Vagina (tissue), 2 donors: ENCODE measurements at regions not wholly inside any gene's neighbourhood (a gene's known extent, or its start where the extent isn't known, plus 50 kb on each side); places are given as distances from the start of the nearest gene placed in this dataset.

Experiments used
- DNase-seq, 2 donors: peaks; one replicate each; pipeline ENCODE4 v3.0.0-alpha.2; 2017; ENCODE audit errors: extremely low spot score in 2 of 2
- H3K27ac ChIP-seq: fragments of 200-600 bp; sonication (generic); one replicate; pipeline ENCODE4 v1.5.1; 2019
- H3K27me3 ChIP-seq: fragments of 200-600 bp; sonication (generic); one replicate; pipeline ENCODE4 v1.5.1; 2019
- H3K36me3 ChIP-seq, 2 donors: fragments of 200-600 bp; sonication (generic); one replicate each; pipeline ENCODE4 v1.5.1; 2017 to 2019
- H3K4me1 ChIP-seq: fragments of 200-600 bp; sonication (generic); one replicate; pipeline ENCODE4 v1.5.1; 2019
- H3K4me3 ChIP-seq, 2 donors: fragments of 200-600 bp; sonication (generic); 1 replicate in 1 of 2; 2 replicates in 1 of 2; pipeline ENCODE4 v1.5.1; 2016 to 2019
- H3K9me3 ChIP-seq: fragments of 200-600 bp; sonication (generic); one replicate; pipeline ENCODE4 v1.5.1; 2019
- POLR2A ChIP-seq, 2 donors: fragments of 450-650 bp; IDR thresholded peaks; one replicate each; pipeline ENCODE4 v1.6.1; 2017; ENCODE audit warnings: antibody characterized with exemption in 2 of 2, mild to moderate bottlenecking in 2 of 2, moderate library complexity in 2 of 2
- POLR2AphosphoS5 ChIP-seq, 2 donors: sonication (generic); formaldehyde crosslinking; IDR thresholded peaks; one replicate each; pipeline ENCODE4 v1.9.0; 2017; ENCODE audit warnings: antibody characterized with exemption in 2 of 2, mild to moderate bottlenecking in 2 of 2, low read depth in 1 of 2; ENCODE audit not compliant: insufficient read depth in 1 of 2
- intact Hi-C: fragments of 100-400 bp; cut with DNase I; formaldehyde crosslinking; loops from one replicate; pipeline ENCODE4 v1.15.1; 2023
- TF ChIP-seq, protein P1 (sequence below), 3 experiments: fragments of 450-650 bp in 2 of 3; fragments of 200-600 bp in 1 of 3; sonication (generic) in 1 of 3; IDR thresholded peaks; one replicate each; pipeline ENCODE4 v1.5.1; 2017 to 2019; ENCODE audit warnings: antibody characterized with exemption in 3 of 3, mild to moderate bottlenecking in 2 of 3, moderate library complexity in 2 of 3

DNA sequence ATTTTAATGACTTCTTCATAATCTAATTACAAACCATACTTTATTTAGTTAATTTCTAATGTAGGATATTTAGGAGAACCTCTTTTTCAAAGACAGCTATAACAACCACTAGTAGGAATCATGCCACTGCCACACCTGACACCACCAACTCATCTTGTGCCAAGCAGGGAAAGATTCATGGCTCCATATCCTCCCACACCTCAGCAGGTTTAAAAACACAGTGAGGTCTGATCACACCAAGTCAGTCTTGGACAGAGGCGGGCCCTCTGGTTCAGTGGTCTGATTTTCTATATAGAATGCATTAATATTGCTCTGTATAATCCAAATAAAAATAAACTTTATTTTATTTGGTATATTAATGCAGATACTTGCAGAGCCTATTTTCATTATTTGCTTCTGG lies 227.7 kb upstream of the TTC29 start:
- H3K27ac ChIP-seq: no peak overlapping the region
- no peaks in the 10 kb centered on the region for H3K27me3 ChIP-seq
- H3K4me1 ChIP-seq: no peaks in the 10 kb centered on the region
- H3K36me3 ChIP-seq: no peaks in the 10 kb centered on the region
- no peak overlapping the region for H3K4me3 ChIP-seq
- intact Hi-C loops: no loop called here
- DNase-seq: no peak
- TF ChIP-seq POLR2AphosphoS5 (IDR thresholded peaks at IDR 0.05; ENCODE audit: insufficient read depth in 1 of 2, low read depth in 1 of 2): no peak
- no peak for TF ChIP-seq POLR2A (IDR thresholded peaks at IDR 0.05)
- TF ChIP-seq, protein P1, sequence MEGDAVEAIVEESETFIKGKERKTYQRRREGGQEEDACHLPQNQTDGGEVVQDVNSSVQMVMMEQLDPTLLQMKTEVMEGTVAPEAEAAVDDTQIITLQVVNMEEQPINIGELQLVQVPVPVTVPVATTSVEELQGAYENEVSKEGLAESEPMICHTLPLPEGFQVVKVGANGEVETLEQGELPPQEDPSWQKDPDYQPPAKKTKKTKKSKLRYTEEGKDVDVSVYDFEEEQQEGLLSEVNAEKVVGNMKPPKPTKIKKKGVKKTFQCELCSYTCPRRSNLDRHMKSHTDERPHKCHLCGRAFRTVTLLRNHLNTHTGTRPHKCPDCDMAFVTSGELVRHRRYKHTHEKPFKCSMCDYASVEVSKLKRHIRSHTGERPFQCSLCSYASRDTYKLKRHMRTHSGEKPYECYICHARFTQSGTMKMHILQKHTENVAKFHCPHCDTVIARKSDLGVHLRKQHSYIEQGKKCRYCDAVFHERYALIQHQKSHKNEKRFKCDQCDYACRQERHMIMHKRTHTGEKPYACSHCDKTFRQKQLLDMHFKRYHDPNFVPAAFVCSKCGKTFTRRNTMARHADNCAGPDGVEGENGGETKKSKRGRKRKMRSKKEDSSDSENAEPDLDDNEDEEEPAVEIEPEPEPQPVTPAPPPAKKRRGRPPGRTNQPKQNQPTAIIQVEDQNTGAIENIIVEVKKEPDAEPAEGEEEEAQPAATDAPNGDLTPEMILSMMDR (IDR thresholded peaks at IDR 0.05): no peak
- no peaks in the 10 kb centered on the region for H3K9me3 ChIP-seq

DNA sequence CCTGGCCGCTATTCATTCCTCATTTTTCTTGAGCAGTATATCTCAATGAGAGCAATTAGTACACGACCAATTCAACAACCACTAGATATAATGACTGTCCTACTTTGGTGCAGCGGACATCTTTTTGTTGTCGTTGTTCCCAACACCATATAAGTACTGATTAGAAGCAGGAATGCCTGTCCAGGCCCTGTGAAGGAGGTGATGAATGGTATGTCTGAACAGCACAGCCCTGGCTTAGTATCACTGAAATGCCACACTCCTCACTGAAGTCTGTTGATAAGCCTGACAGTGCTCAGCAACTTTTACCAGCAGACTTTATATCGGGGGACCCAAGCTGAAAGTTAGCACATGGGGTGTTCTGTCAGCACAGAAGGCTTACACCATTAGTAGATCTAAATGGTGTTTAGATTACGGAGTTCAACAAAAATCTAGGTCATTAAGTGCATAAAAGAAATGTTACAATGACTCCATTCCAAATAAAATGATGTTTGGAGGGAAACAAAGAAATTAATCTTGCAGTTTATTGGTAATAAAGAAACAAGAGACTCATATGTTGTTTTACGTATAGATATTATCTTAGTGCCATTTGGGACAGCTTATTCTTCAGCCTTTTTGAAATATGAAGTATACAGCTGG lies 228.3 kb upstream of the TTC29 start:
- Histone ChIP-seq H3K27me3 (no peaks in the 10 kb centered on the region), H3K4me1 (no peaks in the 10 kb centered on the region), H3K27ac (peak overlapping the region; percentile 47), H3K4me3 (no peak overlapping the region), H3K9me3 (no peaks in the 10 kb centered on the region), H3K36me3 (no peaks in the 10 kb centered on the region)
- intact Hi-C loops: no loop called here
- no peak for DNase-seq
- TF ChIP-seq, protein P1 (IDR thresholded peaks at IDR 0.05): no peak
- no peak for TF ChIP-seq POLR2AphosphoS5 (IDR thresholded peaks at IDR 0.05; ENCODE audit: insufficient read depth in 1 of 2, low read depth in 1 of 2)
- TF ChIP-seq POLR2A (IDR thresholded peaks at IDR 0.05): no peak

GRCh38 chr4:147174591-147174990 lies 228.9 kb upstream of the TTC29 start:
- no peaks in the 10 kb centered on the region for H3K27me3 ChIP-seq
- no peaks in the 10 kb centered on the region for H3K4me1 ChIP-seq
- no peaks in the 10 kb centered on the region for H3K9me3 ChIP-seq
- TF ChIP-seq POLR2A (IDR thresholded peaks at IDR 0.05) (no peak), POLR2AphosphoS5 (IDR thresholded peaks at IDR 0.05; ENCODE audit: insufficient read depth in 1 of 2, low read depth in 1 of 2) (no peak)
- TF ChIP-seq, protein P1 (IDR thresholded peaks at IDR 0.05): no peak
- H3K4me3 ChIP-seq: no peak overlapping the region
- intact Hi-C loops: no loop called here
- no peak overlapping the region for H3K27ac ChIP-seq
- DNase-seq: no peak
- no peaks in the 10 kb centered on the region for H3K36me3 ChIP-seq

GRCh38 chr4:147175460-147176025 lies 229.9 kb upstream of the TTC29 start:
- intact Hi-C loops: no loop called here
- TF ChIP-seq, protein P1 (IDR thresholded peaks at IDR 0.05): no peak
- TF ChIP-seq POLR2AphosphoS5 (IDR thresholded peaks at IDR 0.05; ENCODE audit: insufficient read depth in 1 of 2, low read depth in 1 of 2) (no peak), POLR2A (IDR thresholded peaks at IDR 0.05) (no peak)
- H3K4me3 ChIP-seq: no peak overlapping the region
- no peaks in the 10 kb centered on the region for H3K4me1 ChIP-seq
- no peaks in the 10 kb centered on the region for H3K9me3 ChIP-seq
- no peak overlapping the region for H3K27ac ChIP-seq
- DNase-seq: no peak
- H3K27me3 ChIP-seq: no peaks in the 10 kb centered on the region
- no peaks in the 10 kb centered on the region for H3K36me3 ChIP-seq

DNA sequence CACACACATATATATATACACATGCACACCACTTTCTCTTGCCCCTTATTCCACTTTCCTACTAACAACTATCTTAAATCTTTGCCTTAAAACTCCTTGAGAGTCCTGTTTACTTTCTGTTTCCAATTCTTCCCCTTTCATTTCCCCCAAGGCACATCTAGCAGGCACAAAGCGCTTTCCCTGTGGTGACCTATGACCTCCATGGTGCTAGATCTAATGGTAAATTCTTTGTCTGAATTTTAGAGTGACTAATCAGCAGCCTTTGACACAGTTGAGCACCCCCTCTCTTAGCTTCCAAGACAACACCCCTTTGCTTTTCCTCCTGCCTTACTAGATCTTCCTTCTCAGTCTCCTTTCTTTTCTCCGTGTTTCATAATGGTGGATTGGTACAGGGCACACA lies 236.4 kb upstream of the TTC29 start:
- Histone ChIP-seq H3K9me3 (no peaks in the 10 kb centered on the region), H3K36me3 (no peaks in the 10 kb centered on the region), H3K27ac (no peak overlapping the region), H3K4me3 (no peak overlapping the region), H3K4me1 (no peaks in the 10 kb centered on the region), H3K27me3 (no peaks in the 10 kb centered on the region)
- TF ChIP-seq POLR2A (IDR thresholded peaks at IDR 0.05) (no peak), POLR2AphosphoS5 (IDR thresholded peaks at IDR 0.05; ENCODE audit: insufficient read depth in 1 of 2, low read depth in 1 of 2) (no peak)
- TF ChIP-seq, protein P1 (IDR thresholded peaks at IDR 0.05): no peak
- intact Hi-C loops: no loop called here
- DNase-seq: no peak
